OCI-LY7 (cell line): ENCODE measurements at regions not wholly inside any gene's neighbourhood (a gene's known extent, or its start where the extent isn't known, plus 50 kb on each side); places are given as distances from the start of the nearest gene placed in this dataset.

Source experiments
- BruUV-seq: library from RNA; stranded (reverse); fragments of 400-500 nt; replicated peaks from 2 replicates; lab custom pipeline; 2021; lab: Mats Ljungman, UMichigan
- CTCF ChIA-PET: fragments of 300-600 bp; sonication (Branson Sonifier 250); formaldehyde crosslinking; loops from one replicate; lab custom pipeline; 2022; ENCODE audit warnings: antibody characterized with exemption; ENCODE audit not compliant: unreplicated experiment; lab: Charles Lee
- POLR2A ChIA-PET: fragments of 300-600 bp; sonication (Branson Sonifier 250); formaldehyde crosslinking; loops from one replicate; lab custom pipeline; 2022; ENCODE audit warnings: antibody characterized with exemption; lab: Charles Lee
- DNase-seq: peaks from one replicate; pipeline ENCODE4 v3.0.0-alpha.2; 2015; ENCODE audit warnings: low spot score
- H2AFZ ChIP-seq: fragments of 200-600 bp; sonication (generic), shearing (Covaris generic); 2 replicates; pipeline ENCODE4 v1.6.1; 2014; ENCODE audit warnings: mild to moderate bottlenecking, antibody characterized with exemption, low read length, moderate library complexity
- H3K27ac ChIP-seq: fragments of 200-600 bp; sonication (generic); 2 replicates; pipeline ENCODE4 v1.5.1; 2014; ENCODE audit warnings: mixed run types, low read depth, mild to moderate bottlenecking, moderate library complexity, low read length, inconsistent platforms; ENCODE audit not compliant: poor library complexity, severe bottlenecking
- H3K36me3 ChIP-seq: fragments of 200-600 bp; sonication (generic); 2 replicates; pipeline ENCODE4 v1.6.1; 2014; ENCODE audit warnings: mild to moderate bottlenecking, antibody characterized with exemption, low read length, moderate library complexity, mixed read lengths; ENCODE audit not compliant: insufficient read depth
- H3K4me1 ChIP-seq: fragments of 200-600 bp; sonication (generic); 2 replicates; pipeline ENCODE4 v1.5.1; 2014; ENCODE audit warnings: mild to moderate bottlenecking, low read length; ENCODE audit not compliant: insufficient read depth, poor library complexity, severe bottlenecking
- H3K4me2 ChIP-seq: fragments of 200-600 bp; sonication (generic); 2 replicates; pipeline ENCODE4 v1.6.1; 2014; ENCODE audit warnings: mild to moderate bottlenecking, low read length
- H3K4me3 ChIP-seq: fragments of 200-600 bp; sonication (generic); 2 replicates; pipeline ENCODE4 v1.5.1; 2014; ENCODE audit warnings: mild to moderate bottlenecking, low read depth, low read length; ENCODE audit not compliant: poor library complexity, severe bottlenecking
- H3K79me2 ChIP-seq: fragments of 200-600 bp; sonication (generic); 2 replicates; pipeline ENCODE4 v1.6.1; 2016; ENCODE audit warnings: low read depth, mild to moderate bottlenecking, low read length, moderate library complexity, mixed read lengths; ENCODE audit not compliant: insufficient read depth
- H3K9me2 ChIP-seq: fragments of 200-600 bp; sonication (generic); 2 replicates; pipeline ENCODE4 v1.6.1; 2016; ENCODE audit warnings: mild to moderate bottlenecking, low read length, mixed read lengths; ENCODE audit not compliant: insufficient read depth
- H3K9me3 ChIP-seq: fragments of 200-600 bp; sonication (generic); 2 replicates; pipeline ENCODE4 v1.6.1; 2014; ENCODE audit warnings: mild to moderate bottlenecking, mixed run types, low read length, mixed read lengths
- H4K20me1 ChIP-seq: fragments of 200-600 bp; sonication (generic); 2 replicates; pipeline ENCODE4 v1.6.1; 2014; ENCODE audit warnings: mild to moderate bottlenecking, antibody characterized with exemption, low read length, moderate library complexity, mixed read lengths; ENCODE audit not compliant: insufficient read depth
- EZH2phosphoT487 ChIP-seq: fragments of 200-600 bp; sonication (generic); IDR thresholded peaks from 2 replicates; pipeline ENCODE4 v1.6.1; 2018; ENCODE audit warnings: low read depth, borderline replicate concordance, mild to moderate bottlenecking, mixed run types, antibody characterized with exemption, low read length, moderate library complexity, mixed read lengths
- intact Hi-C: fragments of 100-400 bp; cut with micrococcal nuclease; formaldehyde crosslinking; loops from one replicate; pipeline ENCODE4 v1.10.0; 2022; ENCODE audit not compliant: unreplicated experiment
- TF ChIP-seq, protein P1 (sequence below): fragments of 200-600 bp; sonication (generic); conservative IDR thresholded peaks from 2 replicates; pipeline ENCODE4 v1.5.1; 2014; ENCODE audit warnings: mild to moderate bottlenecking, antibody characterized with exemption, low read length, moderate library complexity, mixed read lengths

DNA sequence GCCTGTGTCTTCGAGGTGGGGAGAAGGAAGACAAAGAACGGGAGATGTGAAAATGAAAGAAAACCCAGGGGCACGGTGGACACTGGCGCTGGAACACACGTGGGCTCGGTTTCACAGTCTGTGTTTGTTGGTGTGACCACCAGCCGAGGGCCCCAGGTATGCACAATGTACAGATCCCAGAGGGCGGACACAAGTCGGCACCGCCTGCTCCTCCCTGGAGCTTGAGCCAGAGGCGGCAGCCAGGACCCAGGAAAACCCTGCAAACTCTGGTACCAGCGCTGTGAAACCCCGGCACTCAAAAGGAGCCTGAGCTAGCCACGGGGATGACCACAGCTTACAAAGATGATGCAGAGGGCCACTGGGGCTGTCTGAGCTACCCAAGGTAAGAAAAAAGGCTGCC lies 105.0 kb downstream of the SHANK2 start:
- no peak overlapping the region for H3K4me2 ChIP-seq
- no peaks in the 10 kb centered on the region for H4K20me1 ChIP-seq
- no peak for DNase-seq
- TF ChIP-seq, protein P1, sequence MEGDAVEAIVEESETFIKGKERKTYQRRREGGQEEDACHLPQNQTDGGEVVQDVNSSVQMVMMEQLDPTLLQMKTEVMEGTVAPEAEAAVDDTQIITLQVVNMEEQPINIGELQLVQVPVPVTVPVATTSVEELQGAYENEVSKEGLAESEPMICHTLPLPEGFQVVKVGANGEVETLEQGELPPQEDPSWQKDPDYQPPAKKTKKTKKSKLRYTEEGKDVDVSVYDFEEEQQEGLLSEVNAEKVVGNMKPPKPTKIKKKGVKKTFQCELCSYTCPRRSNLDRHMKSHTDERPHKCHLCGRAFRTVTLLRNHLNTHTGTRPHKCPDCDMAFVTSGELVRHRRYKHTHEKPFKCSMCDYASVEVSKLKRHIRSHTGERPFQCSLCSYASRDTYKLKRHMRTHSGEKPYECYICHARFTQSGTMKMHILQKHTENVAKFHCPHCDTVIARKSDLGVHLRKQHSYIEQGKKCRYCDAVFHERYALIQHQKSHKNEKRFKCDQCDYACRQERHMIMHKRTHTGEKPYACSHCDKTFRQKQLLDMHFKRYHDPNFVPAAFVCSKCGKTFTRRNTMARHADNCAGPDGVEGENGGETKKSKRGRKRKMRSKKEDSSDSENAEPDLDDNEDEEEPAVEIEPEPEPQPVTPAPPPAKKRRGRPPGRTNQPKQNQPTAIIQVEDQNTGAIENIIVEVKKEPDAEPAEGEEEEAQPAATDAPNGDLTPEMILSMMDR = no peak
- no peak for TF ChIP-seq EZH2phosphoT487
- no TSS peak for BruUV-seq
- no peaks in the 10 kb centered on the region for H3K79me2 ChIP-seq
- H2AFZ ChIP-seq = no peak overlapping the region
- H3K4me3 ChIP-seq = no peak overlapping the region
- H3K36me3 ChIP-seq = no peaks in the 10 kb centered on the region
- intact Hi-C loops = no loop called here
- ChIA-PET CTCF (interaction anchor here (0.5 kb wide), 1 partner anchor 64 kb away, joined by 6 read pairs; no protein-coding TSS in a partner anchor), POLR2A (no interaction called here)
- H3K4me1 ChIP-seq = peaks cover 4% of the 10 kb centered on the region
- H3K27ac ChIP-seq = no peak overlapping the region
- no peaks in the 10 kb centered on the region for H3K9me2 ChIP-seq
- no peaks in the 10 kb centered on the region for H3K9me3 ChIP-seq

- no peak overlapping the region for H3K4me3 ChIP-seq
- TF ChIP-seq, protein P1 = no peak
- no peak for TF ChIP-seq EZH2phosphoT487
- H3K9me2 ChIP-seq = no peaks in the 10 kb centered on the region
- no peaks in the 10 kb centered on the region for H3K79me2 ChIP-seq
- no peak overlapping the region for H3K27ac ChIP-seq
- POLR2A ChIA-PET = interaction anchor here (1.0 kb wide), 1 partner anchor 54 kb away, joined by 4 read pairs; no protein-coding TSS in a partner anchor
- CTCF ChIA-PET = interaction anchor here (0.5 kb wide), 1 partner anchor 64 kb away, joined by 6 read pairs; no protein-coding TSS in a partner anchor
- no peaks in the 10 kb centered on the region for H4K20me1 ChIP-seq
- no peak overlapping the region for H2AFZ ChIP-seq
- no TSS peak for BruUV-seq
- no peak for DNase-seq
- intact Hi-C loops = no loop called here
- H3K9me3 ChIP-seq = no peaks in the 10 kb centered on the region
- no peaks in the 10 kb centered on the region for H3K36me3 ChIP-seq
- no peak overlapping the region for H3K4me2 ChIP-seq
- peaks cover 7% of the 10 kb centered on the region for H3K4me1 ChIP-seq
Measured at GRCh38 chr11:71146846-71147245, 105.5 kb downstream of the SHANK2 start.

DNA sequence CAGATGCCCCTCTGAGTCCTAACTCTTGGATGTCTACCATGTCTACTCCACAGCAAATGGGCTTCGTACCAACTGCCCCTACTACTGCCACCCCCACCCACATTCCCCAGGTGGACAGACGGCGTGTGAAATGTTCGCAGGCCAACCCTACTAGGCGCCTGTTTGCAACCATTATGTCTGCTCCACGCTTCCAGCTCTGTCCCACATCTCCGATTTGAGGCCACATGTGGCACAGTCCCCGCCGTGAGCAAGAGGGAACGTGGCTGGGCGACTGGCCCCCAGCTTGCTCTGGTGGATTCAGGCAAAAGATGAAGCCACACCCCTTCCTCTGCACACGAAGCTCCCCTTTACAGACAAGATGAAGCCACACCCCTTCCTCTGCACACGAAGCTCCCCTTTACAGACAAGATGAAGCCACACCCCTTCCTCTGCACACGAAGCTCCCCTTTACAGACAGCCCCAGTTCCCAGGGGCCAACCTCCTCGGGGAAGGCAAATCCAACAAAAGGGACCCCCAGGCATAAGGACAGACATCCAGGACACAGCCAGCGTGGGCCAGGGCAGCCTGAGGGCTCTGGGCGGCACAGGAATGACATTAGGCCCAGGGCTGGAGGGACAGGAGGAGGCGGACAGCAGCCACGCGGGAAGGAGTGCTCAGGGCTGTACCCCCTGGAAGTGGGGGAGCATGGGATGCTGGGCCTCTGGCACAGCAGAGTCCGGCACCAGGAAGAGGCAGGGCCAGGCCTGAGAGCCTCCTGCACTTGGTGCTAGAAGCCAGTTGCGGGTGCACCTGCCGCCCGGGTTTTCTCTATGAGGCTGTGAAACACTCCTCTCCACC lies 106.2 kb downstream of the SHANK2 start:
- Histone ChIP-seq H3K4me2 (no peak overlapping the region), H3K4me3 (no peak overlapping the region), H3K36me3 (no peaks in the 10 kb centered on the region), H2AFZ (no peak overlapping the region), H3K9me3 (no peaks in the 10 kb centered on the region), H4K20me1 (no peaks in the 10 kb centered on the region), H3K4me1 (peaks cover 11% of the 10 kb centered on the region), H3K79me2 (no peaks in the 10 kb centered on the region), H3K27ac (no peak overlapping the region), H3K9me2 (no peaks in the 10 kb centered on the region)
- BruUV-seq = no TSS peak
- CTCF ChIA-PET = interaction anchor here (0.6 kb wide), 1 partner anchor 8 kb away, joined by 4 read pairs; no protein-coding TSS in a partner anchor
- no peak for TF ChIP-seq EZH2phosphoT487
- TF ChIP-seq, protein P1 = no peak
- POLR2A ChIA-PET = interaction anchor here (1.0 kb wide), 1 partner anchor 55 kb away, joined by 4 read pairs; no protein-coding TSS in a partner anchor
- intact Hi-C loops = no loop called here
- peak; percentile 20 for DNase-seq
